ENCODE measurements at regions not wholly inside any gene's neighbourhood (a gene's known extent, or its start where the extent isn't known, plus 50 kb on each side); places are given as distances from the start of the nearest gene placed in this dataset.

GRCh38 chr1:188941986-188942385 lies 1535.7 kb downstream of the BRINP3 start:
- Mint-ChIP-seq H3K27me3 (no peaks in the 10 kb centered on the region), H3K4me1 (ENCODE audit: low read depth) (no peaks in the 10 kb centered on the region), H3K36me3 (ENCODE audit: low read depth) (no peaks in the 10 kb centered on the region), H3K27ac (no peak overlapping the region), H3K4me3 (no peak overlapping the region), H3K9me3 (peaks cover 6% of the 10 kb centered on the region)
- no peaks in the 10 kb centered on the region for H3K36me3 ChIP-seq (ENCODE audit: insufficient read depth, low read length)
- DNase-seq (no peak), ATAC-seq (ENCODE audit: poor library complexity) (no peak)
- intact Hi-C loops (cut with DNase I, micrococcal nuclease) = no loop called here
- H3K4me3 ChIP-seq (ENCODE audit: low read length) = no peak overlapping the region
- no peaks in the 10 kb centered on the region for H3K27me3 ChIP-seq (ENCODE audit: control insufficient read depth in 1 of 2, insufficient read depth in 2 of 2, low read length in 2 of 2)
- TF ChIP-seq, protein P1, sequence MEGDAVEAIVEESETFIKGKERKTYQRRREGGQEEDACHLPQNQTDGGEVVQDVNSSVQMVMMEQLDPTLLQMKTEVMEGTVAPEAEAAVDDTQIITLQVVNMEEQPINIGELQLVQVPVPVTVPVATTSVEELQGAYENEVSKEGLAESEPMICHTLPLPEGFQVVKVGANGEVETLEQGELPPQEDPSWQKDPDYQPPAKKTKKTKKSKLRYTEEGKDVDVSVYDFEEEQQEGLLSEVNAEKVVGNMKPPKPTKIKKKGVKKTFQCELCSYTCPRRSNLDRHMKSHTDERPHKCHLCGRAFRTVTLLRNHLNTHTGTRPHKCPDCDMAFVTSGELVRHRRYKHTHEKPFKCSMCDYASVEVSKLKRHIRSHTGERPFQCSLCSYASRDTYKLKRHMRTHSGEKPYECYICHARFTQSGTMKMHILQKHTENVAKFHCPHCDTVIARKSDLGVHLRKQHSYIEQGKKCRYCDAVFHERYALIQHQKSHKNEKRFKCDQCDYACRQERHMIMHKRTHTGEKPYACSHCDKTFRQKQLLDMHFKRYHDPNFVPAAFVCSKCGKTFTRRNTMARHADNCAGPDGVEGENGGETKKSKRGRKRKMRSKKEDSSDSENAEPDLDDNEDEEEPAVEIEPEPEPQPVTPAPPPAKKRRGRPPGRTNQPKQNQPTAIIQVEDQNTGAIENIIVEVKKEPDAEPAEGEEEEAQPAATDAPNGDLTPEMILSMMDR (IDR thresholded peaks at IDR 0.05) = no peak
- H3K9me3 ChIP-seq (ENCODE audit: control insufficient read depth in 1 of 2, insufficient read depth in 1 of 2, low read length in 2 of 2) = no peaks in the 10 kb centered on the region
- CTCF ChIA-PET = no interaction called here
- POLR2A ChIA-PET = interaction anchor here (0.7 kb wide), 1 partner anchor 35 kb away, joined by 3 read pairs; no protein-coding TSS in a partner anchor
- H3K4me1 ChIP-seq (ENCODE audit: insufficient read depth, low read length) = no peaks in the 10 kb centered on the region
- H3K27ac ChIP-seq (ENCODE audit: low read depth in 1 of 2, low read length in 2 of 2) = no peak overlapping the region

GRCh38 chr1:188949701-188950100 lies 1528.0 kb downstream of the BRINP3 start:
- H3K27ac Mint-ChIP-seq = no peak overlapping the region
- DNase-seq = no peak
- H3K27ac ChIP-seq (ENCODE audit: low read depth in 1 of 2, low read length in 2 of 2) = no peak overlapping the region
- H3K4me1 ChIP-seq (ENCODE audit: insufficient read depth, low read length) = no peaks in the 10 kb centered on the region
- no peak overlapping the region for H3K4me3 Mint-ChIP-seq
- intact Hi-C loops (cut with DNase I, micrococcal nuclease) = no loop called here
- TF ChIP-seq, protein P1 (IDR thresholded peaks at IDR 0.05) = no peak
- ChIA-PET POLR2A (interaction anchor here (0.6 kb wide), 1 partner anchor 10 kb away, joined by 3 read pairs; no protein-coding TSS in a partner anchor), CTCF (no interaction called here)
- H3K9me3 ChIP-seq (ENCODE audit: control insufficient read depth in 1 of 2, insufficient read depth in 1 of 2, low read length in 2 of 2) = peaks cover 0 to 8% of the 10 kb centered on the region in 2 experiments
- H3K27me3 Mint-ChIP-seq = no peaks in the 10 kb centered on the region
- no peaks in the 10 kb centered on the region for H3K36me3 ChIP-seq (ENCODE audit: insufficient read depth, low read length)
- H3K4me1 Mint-ChIP-seq (ENCODE audit: low read depth) = no peaks in the 10 kb centered on the region
- ATAC-seq (ENCODE audit: poor library complexity) = no peak
- no peaks in the 10 kb centered on the region for H3K36me3 Mint-ChIP-seq (ENCODE audit: low read depth)
- no peak overlapping the region for H3K4me3 ChIP-seq (ENCODE audit: low read length)
- peaks cover 3% of the 10 kb centered on the region for H3K9me3 Mint-ChIP-seq
- no peaks in the 10 kb centered on the region for H3K27me3 ChIP-seq (ENCODE audit: control insufficient read depth in 1 of 2, insufficient read depth in 2 of 2, low read length in 2 of 2)

- Histone ChIP-seq H3K9me3 (ENCODE audit: control insufficient read depth in 1 of 2, insufficient read depth in 1 of 2, low read length in 2 of 2) (peaks cover 0 to 9% of the 10 kb centered on the region in 2 experiments), H3K27me3 (ENCODE audit: control insufficient read depth in 1 of 2, insufficient read depth in 2 of 2, low read length in 2 of 2) (no peaks in the 10 kb centered on the region), H3K36me3 (ENCODE audit: insufficient read depth, low read length) (no peaks in the 10 kb centered on the region), H3K4me1 (ENCODE audit: insufficient read depth, low read length) (no peaks in the 10 kb centered on the region), H3K4me3 (ENCODE audit: low read length) (no peak overlapping the region), H3K27ac (ENCODE audit: low read depth in 1 of 2, low read length in 2 of 2) (no peak overlapping the region)
- Mint-ChIP-seq H3K36me3 (ENCODE audit: low read depth) (no peaks in the 10 kb centered on the region), H3K27ac (no peak overlapping the region), H3K4me1 (ENCODE audit: low read depth) (no peaks in the 10 kb centered on the region), H3K27me3 (no peaks in the 10 kb centered on the region), H3K9me3 (peaks cover 6% of the 10 kb centered on the region), H3K4me3 (no peak overlapping the region)
- ChIA-PET CTCF (no interaction called here), POLR2A (no interaction called here)
- TF ChIP-seq, protein P1 (IDR thresholded peaks at IDR 0.05) = no peak
- ATAC-seq (ENCODE audit: poor library complexity) (no peak), DNase-seq (no peak)
- intact Hi-C loops (cut with DNase I, micrococcal nuclease) = no loop called here
Measured at GRCh38 chr1:188958461-188959115, 1519.1 kb downstream of the BRINP3 start.
